GM23248 (cell line): ENCODE measurements at regions not wholly inside any gene's neighbourhood (a gene's known extent, or its start where the extent isn't known, plus 50 kb on each side); places are given as distances from the start of the nearest gene placed in this dataset.

Source experiments
- EZH2 ChIP-seq: fragments of 200-600 bp; sonication (generic); IDR thresholded peaks from 2 replicates; pipeline ENCODE4 v1.6.1; 2018; ENCODE audit warnings: antibody characterized with exemption, mild to moderate bottlenecking; ENCODE audit not compliant: insufficient read depth, poor library complexity, severe bottlenecking
- EZH2phosphoT487 ChIP-seq: fragments of 200-600 bp; sonication (generic); IDR thresholded peaks from 2 replicates; pipeline ENCODE4 v1.6.1; 2018; ENCODE audit warnings: antibody characterized with exemption, moderate library complexity, mild to moderate bottlenecking, low read depth; ENCODE audit not compliant: insufficient read depth

DNA sequence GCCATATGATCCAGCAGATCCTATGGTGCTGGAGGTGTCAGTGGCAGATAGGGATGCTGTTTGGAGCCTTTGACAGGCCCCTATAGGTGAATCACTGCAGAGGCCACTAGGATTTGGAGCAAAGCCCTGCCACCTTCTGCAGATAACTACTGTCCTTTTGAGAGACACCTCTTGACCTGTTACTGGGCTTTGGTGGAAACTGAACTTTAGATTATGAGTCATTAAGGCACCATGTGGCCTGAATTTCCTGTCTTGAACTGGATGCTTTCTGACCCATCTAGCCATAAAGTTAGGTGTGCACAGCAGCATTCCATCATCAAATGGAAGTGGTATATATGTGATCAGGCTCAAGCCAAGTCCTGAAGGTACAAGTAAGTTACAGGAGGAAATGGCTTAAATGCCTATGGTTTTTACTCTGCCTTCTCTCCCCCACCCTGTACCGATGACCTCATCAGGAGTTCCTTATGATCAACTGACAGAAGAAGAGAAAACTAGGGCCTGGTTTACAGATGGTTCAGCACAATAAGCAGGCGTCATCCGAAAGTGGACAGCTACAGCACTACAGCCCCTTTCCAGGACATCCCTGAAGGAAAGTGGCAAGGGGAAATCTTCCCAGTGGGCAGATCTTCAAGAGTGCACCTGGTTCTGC lies 565.6 kb upstream of the AGTR1 start:
- TF ChIP-seq EZH2 (no peak), EZH2phosphoT487 (no peak)
